ENCODE measurements at regions not wholly inside any gene's neighbourhood (a gene's known extent, or its start where the extent isn't known, plus 50 kb on each side); places are given as distances from the start of the nearest gene placed in this dataset.

GRCh38 chrX:4175221-4175620, 461.8 kb upstream of the PRKX start:
- Mint-ChIP-seq H3K9me3 (peaks cover 0 to 16% (median 0%) of the 10 kb centered on the region in 9 donors), H3K36me3 (peaks cover 0 to 6% (median 0%) of the 10 kb centered on the region in 3 donors), H3K4me3 (no peak overlapping the region), H3K4me1 (no peaks in the 10 kb centered on the region), H3K27me3 (no peaks in the 10 kb centered on the region), H3K27ac (no peak overlapping the region)
- ATAC-seq (no peak), DNase-seq (no peak)
- POLR2A ChIA-PET, result no interaction called here

- Mint-ChIP-seq H3K9me3 (peaks cover 0 to 18% (median 0%) of the 10 kb centered on the region in 9 donors), H3K36me3 (peaks cover 0 to 6% (median 0%) of the 10 kb centered on the region in 3 donors), H3K27ac (no peak overlapping the region), H3K4me3 (no peak overlapping the region), H3K4me1 (no peaks in the 10 kb centered on the region), H3K27me3 (no peaks in the 10 kb centered on the region)
- POLR2A ChIA-PET, result no interaction called here
- ATAC-seq (no peak), DNase-seq (no peak)
Measured at GRCh38 chrX:4173743-4174142, 460.3 kb upstream of the PRKX start.

- DNase-seq, result no peak
- Mint-ChIP-seq H3K4me1 (no peaks in the 10 kb centered on the region), H3K36me3 (no peaks in the 10 kb centered on the region), H3K27me3 (no peaks in the 10 kb centered on the region), H3K9me3 (peaks cover 0 to 13% (median 2%) of the 10 kb centered on the region in 9 donors), H3K27ac (no peak overlapping the region), H3K4me3 (no peak overlapping the region)
- ATAC-seq, result no peak
- POLR2A ChIA-PET, result no interaction called here
Measured at GRCh38 chrX:4151798-4152197, 438.3 kb upstream of the PRKX start.

GRCh38 chrX:4150259-4150658, 436.8 kb upstream of the PRKX start:
- Mint-ChIP-seq H3K36me3 (no peaks in the 10 kb centered on the region), H3K27ac (no peak overlapping the region), H3K27me3 (no peaks in the 10 kb centered on the region), H3K4me3 (no peak overlapping the region), H3K4me1 (no peaks in the 10 kb centered on the region), H3K9me3 (peaks cover 0 to 8% (median 2%) of the 10 kb centered on the region in 9 donors)
- POLR2A ChIA-PET, result no interaction called here
- DNase-seq (no peak), ATAC-seq (no peak)

- DNase-seq (no peak), ATAC-seq (no peak)
- peaks cover 0 to 3% (median 0%) of the 10 kb centered on the region in 5 donors for H3K27me3 Mint-ChIP-seq
- no peaks in the 10 kb centered on the region for H3K36me3 Mint-ChIP-seq
- H3K27ac Mint-ChIP-seq, result no peak overlapping the region
- peaks cover 0 to 23% (median 0%) of the 10 kb centered on the region in 9 donors for H3K9me3 Mint-ChIP-seq
- H3K4me3 Mint-ChIP-seq, result no peak overlapping the region
- H3K4me1 Mint-ChIP-seq, result no peaks in the 10 kb centered on the region
- POLR2A ChIA-PET, result no interaction called here
Measured at GRCh38 chrX:4129626-4130025, 416.2 kb upstream of the PRKX start.

- Mint-ChIP-seq H3K9me3 (peaks cover 0 to 9% (median 3%) of the 10 kb centered on the region in 9 donors), H3K36me3 (no peaks in the 10 kb centered on the region), H3K27me3 (no peaks in the 10 kb centered on the region), H3K4me1 (no peaks in the 10 kb centered on the region), H3K4me3 (no peak overlapping the region), H3K27ac (no peak overlapping the region)
- ATAC-seq (no peak), DNase-seq (no peak)
- POLR2A ChIA-PET, result no interaction called here
Measured at GRCh38 chrX:4118666-4119530, 405.4 kb upstream of the PRKX start.

GRCh38 chrX:4110964-4111363, 397.5 kb upstream of the PRKX start:
- peaks cover 0 to 21% (median 5%) of the 10 kb centered on the region in 9 donors for H3K9me3 Mint-ChIP-seq
- H3K4me1 Mint-ChIP-seq, result no peaks in the 10 kb centered on the region
- ATAC-seq (no peak), DNase-seq (no peak)
- no peak overlapping the region for H3K4me3 Mint-ChIP-seq
- H3K27ac Mint-ChIP-seq, result no peak overlapping the region
- H3K36me3 Mint-ChIP-seq, result peaks cover 0 to 10% (median 0%) of the 10 kb centered on the region in 3 donors
- no peaks in the 10 kb centered on the region for H3K27me3 Mint-ChIP-seq
- POLR2A ChIA-PET, result no interaction called here

- no peak overlapping the region for H3K27ac Mint-ChIP-seq
- POLR2A ChIA-PET, result no interaction called here
Measured at GRCh38 chrX:4094926-4095325, 381.5 kb upstream of the PRKX start.

GRCh38 chrX:4091046-4091760, 377.8 kb upstream of the PRKX start:
- POLR2A ChIA-PET, result no interaction called here
- Mint-ChIP-seq H3K27ac (no peak overlapping the region), H3K4me1 (no peaks in the 10 kb centered on the region), H3K9me3 (peaks cover 0 to 6% (median 0%) of the 10 kb centered on the region in 9 donors), H3K36me3 (no peaks in the 10 kb centered on the region), H3K4me3 (no peak overlapping the region), H3K27me3 (peaks cover 0 to 1% (median 0%) of the 10 kb centered on the region in 5 donors)
- DNase-seq (no peak), ATAC-seq (no peak)

More at GRCh38 chrX:4094926-4095325, 381.5 kb upstream of the PRKX start:
- Mint-ChIP-seq H3K27me3 (peaks cover 0 to 1% (median 0%) of the 10 kb centered on the region in 5 donors), H3K36me3 (no peaks in the 10 kb centered on the region), H3K9me3 (peaks cover 0 to 12% (median 2%) of the 10 kb centered on the region in 9 donors), H3K4me3 (no peak overlapping the region), H3K4me1 (no peaks in the 10 kb centered on the region)
- ATAC-seq, result no peak
- no peak for DNase-seq

- ATAC-seq (no peak), DNase-seq (no peak)
- Mint-ChIP-seq H3K4me3 (no peak overlapping the region), H3K27me3 (peaks cover 0 to 2% (median 0%) of the 10 kb centered on the region in 5 donors), H3K4me1 (no peaks in the 10 kb centered on the region), H3K36me3 (peaks cover 0 to 4% (median 0%) of the 10 kb centered on the region in 3 donors), H3K27ac (no peak overlapping the region), H3K9me3 (peaks cover 0 to 16% (median 3%) of the 10 kb centered on the region in 9 donors)
- POLR2A ChIA-PET, result no interaction called here
Measured at GRCh38 chrX:4059893-4060292, 346.4 kb upstream of the PRKX start.

- H3K4me3 Mint-ChIP-seq, result no peak overlapping the region
- no peaks in the 10 kb centered on the region for H3K4me1 Mint-ChIP-seq
- ATAC-seq (no peak), DNase-seq (no peak)
- POLR2A ChIA-PET, result no interaction called here
- no peaks in the 10 kb centered on the region for H3K36me3 Mint-ChIP-seq
- H3K27ac Mint-ChIP-seq, result no peak overlapping the region
- peaks cover 0 to 3% (median 0%) of the 10 kb centered on the region in 5 donors for H3K27me3 Mint-ChIP-seq
- H3K9me3 Mint-ChIP-seq, result peaks cover 0 to 15% (median 5%) of the 10 kb centered on the region in 9 donors
Measured at GRCh38 chrX:4043951-4044350, 330.5 kb upstream of the PRKX start.

- POLR2A ChIA-PET, result no interaction called here
- Mint-ChIP-seq H3K36me3 (peaks cover 0 to 4% (median 0%) of the 10 kb centered on the region in 3 donors), H3K4me3 (no peak overlapping the region), H3K27me3 (peaks cover 0 to 3% (median 0%) of the 10 kb centered on the region in 5 donors), H3K27ac (no peak overlapping the region), H3K9me3 (peaks cover 0 to 17% (median 10%) of the 10 kb centered on the region in 9 donors), H3K4me1 (no peaks in the 10 kb centered on the region)
- DNase-seq (no peak), ATAC-seq (no peak)
Measured at GRCh38 chrX:4035874-4036273, 322.4 kb upstream of the PRKX start.

GRCh38 chrX:4028151-4028550, 314.7 kb upstream of the PRKX start:
- POLR2A ChIA-PET, result no interaction called here
- H3K4me1 Mint-ChIP-seq, result no peaks in the 10 kb centered on the region
- DNase-seq (no peak), ATAC-seq (no peak)
- H3K27ac Mint-ChIP-seq, result no peak overlapping the region
- H3K36me3 Mint-ChIP-seq, result no peaks in the 10 kb centered on the region
- no peaks in the 10 kb centered on the region for H3K27me3 Mint-ChIP-seq
- peaks cover 0 to 2% (median 0%) of the 10 kb centered on the region in 9 donors for H3K9me3 Mint-ChIP-seq
- H3K4me3 Mint-ChIP-seq, result no peak overlapping the region
